ENCODE measurements at regions not wholly inside any gene's neighbourhood (a gene's known extent, or its start where the extent isn't known, plus 50 kb on each side); places are given as distances from the start of the nearest gene placed in this dataset.
"Not testable (repeated sequence)": the region's sequence is repeated elsewhere in the genome, so short reads cannot be mapped to it uniquely, and the experiment has no call there.

DNA sequence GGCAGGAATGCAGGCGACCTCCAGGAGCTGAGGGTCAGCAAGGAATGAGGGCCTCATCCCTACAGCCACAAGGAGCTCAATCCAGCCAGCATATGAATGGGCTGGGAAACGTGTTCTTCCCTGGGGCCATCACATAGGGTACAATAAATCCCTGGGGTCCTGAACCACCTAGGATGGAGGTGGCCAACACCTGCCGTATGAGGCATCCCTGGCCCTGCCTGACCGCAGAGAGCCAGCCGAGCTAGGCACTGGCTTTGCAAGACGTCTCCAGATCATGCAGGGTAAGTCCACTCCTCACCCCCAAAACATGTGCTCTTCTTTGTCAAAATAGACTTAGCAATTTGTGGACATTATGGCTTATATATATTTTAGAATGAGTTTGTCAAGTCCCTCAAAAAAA lies 303.7 kb upstream of the DIO3 start:
- Mint-ChIP-seq H3K4me1 (no peaks in the 10 kb centered on the region), H3K36me3 (no peaks in the 10 kb centered on the region), H3K9me3 (peaks cover 0 to 9% (median 4%) of the 10 kb centered on the region in 7 donors), H3K4me3 (no peak overlapping the region), H3K27ac (no peak overlapping the region), H3K27me3 (peaks cover 0 to 6% (median 5%) of the 10 kb centered on the region in 3 donors)
- DNase-seq, result no peak
- ATAC-seq (ENCODE audit: low read depth in 2 of 2), result no peak

DNA sequence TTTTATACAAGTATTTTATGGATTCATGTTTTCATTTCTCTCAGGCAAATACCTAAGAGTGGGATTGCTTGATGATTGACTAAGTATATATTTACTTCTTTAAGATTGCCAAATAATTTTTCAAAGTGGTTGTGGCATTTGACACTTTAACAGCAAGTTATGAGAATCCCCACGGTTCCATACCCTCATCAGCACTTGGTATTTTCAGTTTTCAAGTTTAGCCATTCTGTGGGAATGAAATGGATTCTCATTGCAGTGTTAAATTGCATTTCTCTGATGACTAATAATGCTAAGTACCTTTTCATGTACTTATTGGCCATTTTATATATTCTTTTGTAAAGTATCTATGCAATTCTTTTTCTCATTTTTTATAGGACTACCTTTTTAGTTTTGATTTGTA lies 301.5 kb upstream of the DIO3 start:
- peaks cover 0 to 17% (median 6%) of the 10 kb centered on the region in 7 donors for H3K9me3 Mint-ChIP-seq
- peaks cover 6 to 16% (median 13%) of the 10 kb centered on the region in 3 donors for H3K27me3 Mint-ChIP-seq
- H3K4me3 Mint-ChIP-seq, result no peak overlapping the region
- H3K4me1 Mint-ChIP-seq, result no peaks in the 10 kb centered on the region
- no peak for DNase-seq
- peaks cover 3 to 9% of the 10 kb centered on the region in 2 donors for H3K36me3 Mint-ChIP-seq
- no peak for ATAC-seq (ENCODE audit: low read depth in 2 of 2)
- no peak overlapping the region for H3K27ac Mint-ChIP-seq

GRCh38 chr14:101266441-101266840 lies 294.9 kb upstream of the DIO3 start:
- H3K27me3 Mint-ChIP-seq, result peaks cover 0 to 13% (median 11%) of the 10 kb centered on the region in 3 donors
- not testable (repeated sequence) for H3K27ac Mint-ChIP-seq

GRCh38 chr14:101273091-101273490 lies 288.2 kb upstream of the DIO3 start:
- Mint-ChIP-seq H3K27me3 (peaks cover 16 to 22% (median 21%) of the 10 kb centered on the region in 3 donors), H3K36me3 (peaks cover 0 to 3% of the 10 kb centered on the region in 2 donors), H3K27ac (peak overlapping the region in 1 of 6 donors; percentile 8), H3K4me1 (no peaks in the 10 kb centered on the region), H3K4me3 (no peak overlapping the region), H3K9me3 (peaks cover 0 to 3% (median 1%) of the 10 kb centered on the region in 7 donors)
- ATAC-seq (ENCODE audit: low read depth in 2 of 2) (no peak), DNase-seq (no peak)

More at GRCh38 chr14:101266441-101266840, 294.9 kb upstream of the DIO3 start:
- not testable (repeated sequence) for ATAC-seq (ENCODE audit: low read depth in 2 of 2); H3K4me3 Mint-ChIP-seq; H3K4me1 Mint-ChIP-seq; DNase-seq; H3K36me3 Mint-ChIP-seq
- peaks cover 0 to 17% (median 6%) of the 10 kb centered on the region in 7 donors for H3K9me3 Mint-ChIP-seq

GRCh38 chr14:101276309-101277091 lies 284.8 kb upstream of the DIO3 start:
- ATAC-seq (ENCODE audit: low read depth in 2 of 2), result no peak

DNA sequence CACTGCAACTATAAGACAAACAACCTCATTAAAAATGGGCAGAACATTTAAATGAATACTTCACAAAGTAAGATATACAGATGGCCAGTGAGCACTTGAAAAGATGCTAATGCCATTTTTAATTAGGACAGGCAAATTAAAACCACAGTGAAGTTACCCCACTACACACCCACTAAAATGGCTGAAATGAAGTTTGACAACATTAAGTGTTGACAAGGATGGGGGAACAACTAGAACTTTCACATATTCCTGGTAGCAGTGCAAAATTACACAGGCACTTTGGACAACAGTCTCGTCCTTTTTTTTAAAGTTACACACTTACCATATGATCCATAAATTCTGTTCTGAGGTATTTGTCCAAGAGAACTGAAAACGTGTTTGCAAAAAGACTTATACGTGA lies 278.9 kb upstream of the DIO3 start:
- H3K27ac Mint-ChIP-seq, result no peak overlapping the region
- H3K9me3 Mint-ChIP-seq, result peaks cover 2 to 30% (median 10%) of the 10 kb centered on the region in 7 donors
- DNase-seq (no peak), ATAC-seq (ENCODE audit: low read depth in 2 of 2) (no peak)
- peaks cover 4 to 15% of the 10 kb centered on the region in 2 donors for H3K36me3 Mint-ChIP-seq
- H3K4me3 Mint-ChIP-seq, result no peak overlapping the region
- H3K27me3 Mint-ChIP-seq, result peaks cover 8 to 29% (median 26%) of the 10 kb centered on the region in 3 donors
- peaks cover 6 to 18% (median 11%) of the 10 kb centered on the region in 3 donors for H3K4me1 Mint-ChIP-seq

More at GRCh38 chr14:101276309-101277091, 284.8 kb upstream of the DIO3 start:
- Mint-ChIP-seq H3K4me1 (no peaks in the 10 kb centered on the region), H3K27me3 (peaks cover 16 to 22% (median 21%) of the 10 kb centered on the region in 3 donors), H3K9me3 (peaks cover 2 to 18% (median 9%) of the 10 kb centered on the region in 7 donors), H3K36me3 (peaks cover 4 to 8% of the 10 kb centered on the region in 2 donors), H3K4me3 (no peak overlapping the region), H3K27ac (no peak overlapping the region)
- no peak for DNase-seq

GRCh38 chr14:101284711-101285110 lies 276.6 kb upstream of the DIO3 start:
- Mint-ChIP-seq H3K27ac (no peak overlapping the region), H3K4me1 (peaks cover 6 to 18% (median 11%) of the 10 kb centered on the region in 3 donors), H3K4me3 (peak overlapping the region in 1 of 8 donors; percentile 57), H3K27me3 (peaks cover 7 to 33% (median 26%) of the 10 kb centered on the region in 3 donors), H3K9me3 (peaks cover 0 to 14% (median 5%) of the 10 kb centered on the region in 7 donors), H3K36me3 (peaks cover 0 to 7% of the 10 kb centered on the region in 2 donors)
- no peak for ATAC-seq (ENCODE audit: low read depth in 2 of 2)
- no peak for DNase-seq

DNA sequence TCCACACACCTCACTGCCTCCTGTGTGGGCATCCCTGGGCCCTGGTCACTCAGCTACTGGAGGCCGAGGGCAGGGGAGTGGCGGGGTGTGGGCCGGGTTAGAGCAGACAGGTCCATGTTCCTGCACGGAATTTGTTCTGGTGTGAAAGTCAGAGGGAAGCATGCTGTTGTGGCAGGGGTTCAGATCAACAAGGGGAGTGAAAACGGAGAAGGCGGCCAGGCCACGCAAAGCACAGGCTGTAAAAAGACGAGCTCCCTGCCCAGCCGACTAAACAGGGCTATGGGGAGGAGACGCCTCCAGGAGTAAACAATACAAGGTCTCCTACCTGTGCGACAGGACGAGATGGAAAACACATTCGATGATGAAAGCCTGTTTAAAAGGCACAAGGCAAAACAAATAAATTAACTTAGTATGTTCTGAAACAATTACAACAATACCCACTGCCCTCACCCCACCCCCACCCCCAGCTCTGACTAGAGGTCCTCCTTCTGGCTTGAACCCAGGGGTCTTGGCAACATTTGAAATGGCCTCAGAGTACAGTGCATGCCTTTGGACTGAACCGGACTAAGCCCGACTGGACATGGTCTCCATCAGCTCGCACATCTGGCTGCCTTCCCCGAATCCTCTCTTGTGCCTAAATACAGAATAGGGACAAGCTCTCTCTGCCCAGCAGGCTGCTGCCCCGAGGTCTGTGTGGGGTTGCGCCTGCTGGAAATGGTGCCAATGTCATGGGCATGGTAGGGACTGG lies 274.9 kb upstream of the DIO3 start:
- Mint-ChIP-seq H3K36me3 (peaks cover 0 to 7% of the 10 kb centered on the region in 2 donors), H3K27ac (peak overlapping the region in 1 of 6 donors; percentile 53), H3K27me3 (peaks cover 7 to 46% (median 32%) of the 10 kb centered on the region in 3 donors), H3K4me3 (peak overlapping the region in 2 of 8 donors; percentile 38 to 66), H3K9me3 (peaks cover 0 to 12% (median 0%) of the 10 kb centered on the region in 7 donors), H3K4me1 (peaks cover 6 to 18% (median 11%) of the 10 kb centered on the region in 3 donors)
- DNase-seq (no peak), ATAC-seq (ENCODE audit: low read depth in 2 of 2) (no peak)

DNA sequence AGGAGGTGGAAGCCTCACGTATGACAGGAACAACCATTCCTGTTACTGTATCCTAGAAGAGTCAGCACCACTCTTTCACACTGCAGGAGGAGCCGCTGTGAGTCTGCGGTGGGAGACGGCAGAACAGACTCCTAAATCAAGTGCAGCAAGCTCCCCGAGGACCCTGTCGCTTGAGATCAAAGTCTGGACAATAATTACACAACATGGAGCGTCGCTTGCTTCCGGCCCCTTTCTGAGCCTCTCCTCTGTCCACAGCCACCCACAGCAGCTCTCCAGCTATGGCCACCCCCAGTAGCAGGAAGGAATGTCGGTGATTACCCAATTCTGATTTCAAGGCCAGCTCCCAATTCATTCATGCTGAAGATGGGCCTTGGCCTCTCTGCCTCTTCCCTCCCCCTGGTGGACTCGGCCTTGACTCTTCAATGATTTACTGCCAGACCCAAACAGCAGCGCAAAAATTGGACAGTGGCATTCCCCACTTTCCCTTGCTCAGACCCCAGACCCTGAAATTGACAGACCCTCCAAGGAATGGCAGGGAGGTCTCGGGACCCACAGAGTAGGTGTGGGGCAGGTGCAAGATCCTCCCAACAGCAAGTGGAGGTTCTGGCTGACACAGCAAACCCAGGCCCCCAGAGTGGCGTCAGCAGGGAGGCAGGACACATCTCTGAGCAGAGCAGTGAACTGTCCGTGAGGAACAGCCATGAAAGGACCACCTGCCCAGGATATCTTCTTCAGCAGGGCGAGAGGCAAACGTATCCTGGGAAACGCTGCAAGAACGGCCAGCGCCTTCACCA lies 272.7 kb upstream of the DIO3 start:
- Mint-ChIP-seq H3K4me1 (peaks cover 6 to 18% (median 11%) of the 10 kb centered on the region in 3 donors), H3K4me3 (peak overlapping the region in 1 of 8 donors; percentile 7), H3K27me3 (peaks cover 7 to 50% (median 50%) of the 10 kb centered on the region in 3 donors), H3K27ac (no peak overlapping the region), H3K9me3 (peaks cover 0 to 3% (median 0%) of the 10 kb centered on the region in 7 donors), H3K36me3 (peaks cover 0 to 7% of the 10 kb centered on the region in 2 donors)
- ATAC-seq (ENCODE audit: low read depth in 2 of 2), result no peak
- no peak for DNase-seq

DNA sequence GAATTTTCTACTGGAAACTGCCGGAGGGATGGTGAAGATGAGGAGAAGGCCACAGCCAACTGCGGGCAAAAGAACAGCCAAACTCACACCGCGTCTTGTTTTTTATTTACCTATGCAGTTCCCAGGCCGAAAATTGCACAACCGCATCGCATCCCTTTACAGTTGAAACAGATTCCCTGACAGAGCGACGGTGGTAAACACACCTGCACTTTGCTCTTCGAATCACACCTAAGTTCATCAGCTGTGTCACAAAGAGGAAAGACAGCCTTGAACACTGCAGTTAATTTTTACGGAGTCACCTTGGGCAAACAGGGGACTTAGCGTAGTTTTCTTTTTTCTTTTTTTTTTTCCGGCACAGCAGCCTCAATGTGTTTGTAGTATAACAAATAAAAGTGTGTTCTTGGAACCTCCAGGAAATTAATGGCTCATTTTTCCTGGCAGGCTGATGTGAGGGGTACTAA lies 272.0 kb upstream of the DIO3 start:
- Mint-ChIP-seq H3K9me3 (peaks cover 0 to 7% (median 1%) of the 10 kb centered on the region in 7 donors), H3K27me3 (peaks cover 7 to 50% (median 47%) of the 10 kb centered on the region in 3 donors), H3K36me3 (peaks cover 0 to 7% of the 10 kb centered on the region in 2 donors), H3K4me3 (no peak overlapping the region), H3K27ac (no peak overlapping the region), H3K4me1 (peaks cover 6 to 18% (median 11%) of the 10 kb centered on the region in 3 donors)
- ATAC-seq (ENCODE audit: low read depth in 2 of 2) (no peak), DNase-seq (no peak)

DNA sequence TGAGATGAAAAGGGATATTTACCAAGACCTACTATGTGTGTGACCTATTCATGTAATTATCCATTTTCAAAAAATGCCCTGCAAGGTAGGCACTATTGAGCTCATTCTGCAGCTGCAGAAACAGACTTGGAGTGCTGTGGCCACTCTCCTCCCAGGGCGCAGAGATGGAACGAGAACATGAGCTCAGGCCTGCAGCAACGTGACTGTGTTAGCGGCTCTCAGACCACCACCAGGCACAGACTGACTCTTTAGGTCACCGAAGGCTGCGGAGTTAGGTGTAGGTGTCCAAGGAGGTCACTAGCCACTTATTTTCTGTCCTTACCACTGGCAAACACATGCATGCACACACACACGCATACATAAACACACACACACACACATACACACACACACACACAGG lies 271.4 kb upstream of the DIO3 start:
- DNase-seq, result no peak
- Mint-ChIP-seq H3K4me1 (peaks cover 6 to 16% (median 11%) of the 10 kb centered on the region in 3 donors), H3K9me3 (peaks cover 0 to 11% (median 7%) of the 10 kb centered on the region in 7 donors), H3K36me3 (peaks cover 0 to 7% of the 10 kb centered on the region in 2 donors), H3K27ac (no peak overlapping the region), H3K4me3 (no peak overlapping the region), H3K27me3 (peaks cover 9 to 46% (median 43%) of the 10 kb centered on the region in 3 donors)
- ATAC-seq (ENCODE audit: low read depth in 2 of 2), result no peak

GRCh38 chr14:101290611-101291010 lies 270.7 kb upstream of the DIO3 start:
- Mint-ChIP-seq H3K27ac (no peak overlapping the region), H3K36me3 (peaks cover 0 to 2% of the 10 kb centered on the region in 2 donors), H3K4me3 (no peak overlapping the region), H3K4me1 (peaks cover 1 to 9% (median 6%) of the 10 kb centered on the region in 3 donors), H3K9me3 (peaks cover 0 to 16% (median 10%) of the 10 kb centered on the region in 7 donors), H3K27me3 (peaks cover 11 to 39% (median 38%) of the 10 kb centered on the region in 3 donors)
- ATAC-seq (ENCODE audit: low read depth in 2 of 2) (no peak), DNase-seq (no peak)

Data from naive B cell (primary cell).